Amniotic epithelial cell (primary cell): ENCODE measurements at regions not wholly inside any gene's neighbourhood (a gene's known extent, or its start where the extent isn't known, plus 50 kb on each side); places are given as distances from the start of the nearest gene placed in this dataset.
A peak's percentile ranks its signal among the peaks of the same experiment; 100 is the strongest.
"Not testable (repeated sequence)": the region's sequence is repeated elsewhere in the genome, so short reads cannot be mapped to it uniquely, and the experiment has no call there.

Experiments
- DNase-seq: peaks from one replicate; pipeline ENCODE4 v3.0.0-alpha.2; 2010; ENCODE audit warnings: low read depth

DNA sequence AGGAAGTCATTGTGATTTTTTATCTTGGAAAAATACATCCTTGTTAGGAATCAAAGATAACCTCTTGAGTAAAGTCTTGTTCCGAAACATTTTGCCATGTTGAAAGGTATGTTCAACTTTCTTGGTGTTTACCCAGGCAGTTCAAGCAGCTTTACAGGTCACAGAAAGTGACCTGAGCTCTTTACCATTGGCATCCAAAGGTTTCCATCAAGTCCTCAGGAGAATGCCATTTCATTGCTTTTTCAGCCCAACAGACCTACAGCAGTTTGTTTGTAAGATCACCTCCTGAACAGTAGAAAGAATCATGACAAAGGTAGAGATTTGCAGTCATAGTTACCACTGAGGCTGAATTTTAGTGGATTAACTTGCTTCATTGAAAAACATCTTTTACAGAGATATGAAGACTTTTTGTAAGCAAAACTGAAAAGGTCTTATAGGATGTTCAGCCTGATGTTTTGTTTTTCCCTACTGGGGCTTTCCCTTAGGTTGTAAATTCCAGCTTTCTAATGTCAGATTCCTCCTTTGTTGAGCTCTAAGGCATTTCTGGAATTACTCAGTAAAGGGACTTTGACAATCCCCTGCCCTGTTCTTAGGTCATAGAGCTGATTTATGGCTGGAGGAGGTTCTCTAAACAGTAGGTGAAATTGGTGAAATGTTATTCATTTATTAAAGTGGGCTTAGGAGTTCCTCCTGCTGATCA lies 236.8 kb upstream of the RBMS1 start:
- DNase-seq = no peak

DNA sequence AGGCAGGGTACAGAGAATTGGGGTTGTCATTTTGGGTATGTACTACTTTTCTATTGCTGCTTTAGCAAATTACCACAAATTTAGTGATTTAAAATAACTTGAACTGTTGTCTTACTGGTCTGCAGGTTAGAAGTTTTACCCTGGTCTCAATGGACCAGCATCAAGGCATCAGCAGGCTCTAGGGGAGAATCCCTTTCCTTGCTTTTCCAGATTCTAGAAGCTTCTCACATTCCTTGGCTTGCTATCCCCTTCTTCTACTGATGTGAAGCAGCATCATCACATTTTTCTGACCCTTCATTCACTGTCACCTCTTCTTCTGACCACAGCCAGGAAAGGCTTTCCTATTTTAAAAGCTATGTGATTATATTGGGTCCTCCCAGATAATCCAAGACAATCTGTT lies 237.8 kb upstream of the RBMS1 start:
- DNase-seq = no peak

DNA sequence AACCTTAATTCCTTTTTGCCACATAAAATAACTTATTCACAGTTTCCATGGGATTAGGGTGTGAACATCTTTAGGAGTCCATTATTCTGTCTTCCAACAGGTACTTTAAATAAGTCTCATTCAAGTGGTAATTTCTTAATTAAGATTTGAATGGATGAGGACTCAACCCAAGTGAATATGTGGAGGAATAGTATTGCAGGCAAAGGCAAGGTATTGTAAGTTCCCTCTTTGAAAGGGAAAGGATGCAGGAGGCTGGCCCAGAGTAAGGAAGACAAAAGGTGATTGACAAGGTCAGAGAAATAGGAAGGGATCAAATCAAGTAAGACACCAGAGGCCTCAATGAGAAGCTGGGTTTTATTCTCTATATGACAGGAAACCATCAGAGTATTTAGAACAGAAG lies 238.2 kb upstream of the RBMS1 start:
- no peak for DNase-seq

DNA sequence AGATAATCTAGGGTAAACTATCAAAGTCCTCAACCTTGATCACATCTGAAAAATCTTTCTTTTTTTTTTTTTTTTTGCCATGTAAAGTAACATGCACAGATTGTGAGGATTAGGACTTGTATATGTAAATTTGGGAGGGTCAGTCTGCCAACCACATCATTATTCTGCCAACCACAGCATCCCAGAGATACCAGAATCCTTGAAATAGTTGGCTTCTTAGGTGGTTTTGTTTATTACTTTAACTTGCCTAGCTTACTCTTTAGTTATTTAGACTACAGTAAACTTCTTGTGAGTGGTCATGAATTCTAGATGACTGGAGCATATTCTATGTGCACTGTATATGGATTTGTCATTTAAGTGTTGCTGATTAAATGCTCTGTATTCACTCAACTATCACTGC lies 242.1 kb upstream of the RBMS1 start:
- peak; percentile 31 for DNase-seq

DNA sequence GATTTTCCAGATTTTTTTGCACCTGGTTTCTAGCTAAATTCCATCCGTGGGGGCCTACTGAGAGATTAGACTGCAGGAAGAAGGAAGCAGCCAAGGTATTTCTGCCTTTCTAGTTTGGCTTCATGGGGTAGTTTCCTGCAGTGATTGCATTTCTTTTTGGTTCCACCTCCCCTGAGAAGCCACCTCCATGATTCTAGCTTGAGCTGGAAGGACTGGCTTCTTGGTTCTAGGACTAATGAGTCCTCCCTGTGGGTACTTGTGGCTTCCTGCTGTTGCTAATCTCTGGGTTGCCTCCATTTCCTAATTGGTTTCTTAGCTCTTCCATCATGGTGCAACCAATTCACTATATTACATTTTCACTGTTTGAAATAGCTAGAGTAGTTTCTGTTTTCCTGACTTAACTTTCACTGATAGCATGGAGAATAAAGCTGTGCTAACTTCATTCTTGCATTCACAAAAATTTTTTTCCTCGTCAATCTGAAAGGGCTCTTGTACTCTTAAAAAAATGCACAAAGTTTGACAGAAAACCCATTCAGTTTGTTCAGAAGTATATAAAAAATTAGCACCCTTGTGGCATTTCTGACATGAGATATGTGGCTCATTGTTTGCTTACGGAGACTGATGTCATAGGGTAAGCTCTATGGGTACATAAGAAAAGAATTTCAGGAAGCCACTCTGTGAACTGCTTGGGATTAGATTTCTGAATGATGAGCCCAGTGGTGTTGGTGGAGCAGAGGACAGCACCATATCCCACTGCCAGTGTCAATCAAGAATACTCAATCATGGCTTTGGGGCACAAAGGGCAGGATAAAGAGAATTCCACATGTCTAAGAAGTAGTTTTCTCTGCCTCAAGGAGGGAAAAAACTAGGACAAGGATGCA lies 242.8 kb upstream of the RBMS1 start:
- DNase-seq = peak; percentile 43

DNA sequence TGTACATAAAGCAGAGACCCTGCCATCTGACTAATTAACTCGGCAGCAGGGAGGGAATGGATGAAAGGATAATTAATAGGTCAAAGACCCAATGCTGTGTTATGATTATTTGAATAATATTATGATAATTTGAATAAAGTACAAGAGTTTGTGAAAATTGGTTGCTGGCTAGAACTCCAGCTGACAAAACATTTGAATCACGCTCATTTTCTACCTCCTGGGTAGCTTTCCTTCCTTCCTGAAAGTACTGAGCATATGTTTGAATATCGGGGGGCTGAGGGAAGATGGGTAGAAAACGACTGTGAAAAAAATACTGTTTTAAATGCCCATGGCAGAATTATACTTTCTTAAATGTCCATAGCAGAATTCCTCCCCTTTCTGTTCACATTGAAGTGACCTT lies 243.6 kb upstream of the RBMS1 start:
- no peak for DNase-seq

DNA sequence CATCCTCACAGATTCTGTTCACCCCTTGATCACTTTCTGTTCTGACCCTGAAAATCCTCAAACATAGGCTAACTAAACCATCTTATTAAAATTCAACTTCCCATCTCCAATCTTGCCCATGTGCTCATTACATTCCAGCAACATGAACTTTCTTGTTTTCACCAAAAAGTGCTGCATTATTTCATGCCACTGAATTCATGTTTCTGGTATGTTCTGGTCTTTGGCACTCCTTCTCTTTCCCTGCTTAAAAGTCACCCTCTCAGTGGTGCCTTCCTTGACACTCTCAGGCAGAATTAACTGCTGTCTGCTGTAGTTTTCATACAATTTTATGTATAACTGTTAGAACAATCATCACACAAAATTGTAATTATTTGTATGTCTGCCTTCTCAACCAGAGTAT lies 247.7 kb upstream of the RBMS1 start:
- DNase-seq = no peak

DNA sequence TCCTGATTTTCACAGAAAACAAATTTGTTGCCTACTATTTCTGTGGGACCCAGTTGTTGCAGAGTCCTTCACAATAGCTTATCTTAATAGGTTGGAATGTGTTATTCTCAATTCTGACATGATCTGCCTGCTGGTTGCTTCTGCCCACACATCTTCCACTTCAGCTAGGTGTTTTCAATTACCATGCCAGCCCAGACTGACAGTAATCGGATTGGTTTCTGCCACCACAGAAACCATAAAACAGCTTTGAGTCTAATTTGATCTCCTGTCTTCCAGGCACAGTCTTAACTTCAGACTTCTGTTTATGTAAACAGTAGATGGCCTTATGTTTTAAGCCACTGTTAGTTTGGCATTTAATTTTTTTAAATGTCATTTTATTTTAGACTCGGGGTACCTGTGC lies 248.2 kb upstream of the RBMS1 start:
- no peak for DNase-seq

DNA sequence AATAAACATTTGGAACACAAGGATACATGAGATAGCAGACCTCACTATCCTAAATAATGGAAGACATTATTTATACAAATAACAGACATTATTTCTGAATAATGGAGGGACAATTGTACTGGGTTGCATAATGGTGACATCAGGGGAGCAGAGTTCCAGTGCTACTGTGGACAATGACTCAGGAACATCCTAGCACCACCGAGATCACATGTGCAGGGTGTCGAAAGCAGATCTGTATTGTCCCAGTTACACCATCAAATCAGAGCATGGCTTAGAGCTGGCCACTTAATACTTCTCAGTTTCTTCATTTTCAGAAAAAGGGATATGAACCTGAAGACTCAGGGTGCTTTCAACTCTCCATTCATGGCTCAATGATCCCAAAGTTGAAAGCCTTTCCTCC lies 249.1 kb upstream of the RBMS1 start:
- DNase-seq = peak; percentile 56

DNA sequence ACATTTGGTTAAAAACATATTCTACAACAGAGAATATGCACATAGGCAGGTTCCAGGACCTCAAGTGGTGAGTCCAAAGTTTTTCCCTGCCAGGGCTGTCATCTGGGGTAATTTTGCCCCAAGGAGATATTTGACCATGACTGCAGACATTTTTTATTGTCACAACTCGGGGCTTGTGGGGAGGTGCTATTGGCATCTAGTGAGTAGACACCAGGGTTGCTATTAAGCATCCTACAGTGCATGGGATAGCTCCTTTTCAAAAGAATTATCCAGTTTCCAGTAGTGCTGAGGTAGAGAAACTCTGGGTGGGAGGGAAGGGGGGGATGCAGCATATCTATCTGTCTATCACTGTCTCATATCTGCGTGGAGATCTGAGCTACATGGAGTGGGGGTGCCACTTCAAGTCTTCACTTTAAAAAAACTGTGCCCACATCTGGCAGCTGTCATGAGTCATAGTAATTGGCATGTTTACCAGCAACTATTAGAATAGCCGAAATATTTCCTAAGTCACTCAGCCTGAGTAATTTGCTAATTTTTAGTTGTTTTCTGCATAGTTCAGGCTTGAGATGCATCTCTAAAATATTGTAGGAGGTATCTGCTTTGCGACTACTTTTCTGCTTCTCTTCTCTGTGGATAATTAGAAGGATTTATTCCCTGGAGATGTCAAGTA lies 254.0 kb upstream of the RBMS1 start:
- peak; percentile 75 for DNase-seq

DNA sequence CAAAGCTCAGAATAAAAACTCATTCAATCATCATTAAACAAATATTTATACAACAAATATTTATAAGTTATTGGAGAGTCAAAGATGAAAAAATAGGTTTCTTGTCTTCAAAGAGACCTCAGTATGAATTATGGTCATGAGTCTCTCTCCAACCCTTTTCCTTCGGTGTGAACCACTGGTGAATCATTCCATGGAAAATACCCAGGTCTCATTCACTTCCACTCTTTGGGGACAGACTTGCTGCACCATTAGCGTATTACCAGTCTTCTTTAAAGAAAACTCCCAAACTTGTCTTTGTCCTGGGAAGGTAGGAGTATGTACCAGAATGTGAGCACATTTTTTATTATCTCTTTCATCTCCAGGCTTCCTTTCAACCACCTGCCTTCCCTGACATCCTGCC lies 257.4 kb upstream of the RBMS1 start:
- peak; percentile 23 for DNase-seq

DNA sequence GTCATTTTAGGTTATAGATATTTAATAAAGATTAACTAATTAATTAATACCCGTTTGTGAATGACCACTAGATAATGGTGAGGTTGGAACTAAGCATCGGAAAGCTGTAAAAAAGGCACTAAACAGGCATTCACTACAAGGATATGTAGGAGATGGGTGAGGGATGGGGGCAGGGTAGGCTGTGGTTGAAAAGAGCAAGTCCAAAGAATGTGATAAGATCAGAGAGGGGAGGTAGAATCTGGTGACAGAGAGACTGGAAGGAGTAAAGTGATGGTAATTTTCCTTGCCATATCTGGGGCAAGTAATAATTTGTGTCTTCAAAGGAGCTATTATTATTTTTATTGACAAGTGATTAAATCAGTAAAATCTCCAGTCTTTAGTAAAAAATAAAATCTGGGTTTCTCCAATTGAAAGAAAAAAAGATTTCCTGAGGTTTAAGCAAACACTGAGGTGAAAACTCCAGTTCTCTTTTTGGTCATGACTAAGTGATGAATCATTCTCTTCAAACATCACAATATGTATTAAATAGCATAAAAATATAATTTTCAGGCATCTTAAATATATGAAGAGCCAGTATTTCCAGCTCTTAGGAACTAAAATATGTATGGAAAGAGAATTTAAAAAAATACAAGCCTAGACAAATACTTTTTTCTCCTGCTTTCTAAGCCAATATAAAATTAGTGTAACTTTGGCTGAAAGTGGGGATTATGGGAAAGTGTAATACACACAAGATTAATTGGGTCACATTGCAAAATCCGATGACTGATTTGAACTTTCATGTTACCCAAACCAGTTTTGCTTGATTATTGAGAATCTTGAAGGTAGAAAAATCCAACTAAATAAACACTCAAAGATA lies 259.1 kb upstream of the RBMS1 start:
- DNase-seq = peak; percentile 40

DNA sequence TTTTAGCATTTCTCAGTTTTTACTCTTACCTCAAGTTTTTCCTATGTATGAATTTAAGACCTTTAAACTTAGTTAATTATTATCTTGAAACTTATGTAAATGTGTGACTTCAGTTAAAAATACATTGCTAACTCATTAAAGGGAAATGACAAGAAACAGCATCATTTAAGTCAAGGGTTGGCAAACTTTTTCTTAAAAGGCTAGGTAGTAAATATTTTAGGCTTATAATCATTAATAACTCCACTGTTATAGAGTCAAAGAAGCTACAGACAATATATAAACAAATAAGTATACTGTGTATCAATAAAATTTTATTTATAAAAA lies 259.7 kb upstream of the RBMS1 start:
- no peak for DNase-seq

DNA sequence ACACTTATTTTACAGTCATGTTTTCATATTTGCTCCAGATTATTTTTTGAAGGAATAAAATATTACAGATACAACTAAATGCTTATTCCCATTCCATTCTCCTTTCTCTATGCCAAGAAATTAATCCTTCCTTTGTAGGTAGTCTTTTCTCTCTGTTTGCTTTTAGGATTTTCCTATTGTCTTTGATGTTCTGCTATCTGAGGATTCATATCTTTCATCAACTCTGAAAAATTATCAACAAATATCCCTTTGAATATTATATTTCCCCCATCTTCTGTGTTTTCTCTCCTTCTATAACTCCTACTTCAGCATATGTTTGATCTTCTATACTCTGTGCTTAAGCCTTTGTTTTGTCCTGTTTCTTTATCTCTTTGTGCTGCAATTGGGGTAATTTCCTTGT lies 260.4 kb upstream of the RBMS1 start:
- no peak for DNase-seq

DNA sequence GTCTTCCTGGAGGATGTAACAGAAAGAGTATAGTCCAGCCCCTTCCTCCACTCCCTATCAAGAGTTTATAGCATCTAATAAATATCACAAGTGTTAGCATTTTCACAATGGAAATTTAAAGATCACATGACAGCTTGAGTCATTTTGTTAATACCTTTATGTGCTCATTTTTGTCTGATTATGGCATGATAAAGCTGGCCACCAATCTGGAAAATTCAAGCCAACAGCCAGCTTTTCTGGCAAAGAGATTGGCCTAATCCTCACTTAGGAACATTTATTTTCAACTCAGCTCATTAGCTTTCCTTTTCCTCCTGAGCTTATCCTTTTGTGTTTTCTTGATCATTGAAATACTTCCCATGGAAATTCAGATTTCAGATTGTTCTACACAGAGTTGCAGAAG lies 262.9 kb upstream of the RBMS1 start:
- DNase-seq = no peak

DNA sequence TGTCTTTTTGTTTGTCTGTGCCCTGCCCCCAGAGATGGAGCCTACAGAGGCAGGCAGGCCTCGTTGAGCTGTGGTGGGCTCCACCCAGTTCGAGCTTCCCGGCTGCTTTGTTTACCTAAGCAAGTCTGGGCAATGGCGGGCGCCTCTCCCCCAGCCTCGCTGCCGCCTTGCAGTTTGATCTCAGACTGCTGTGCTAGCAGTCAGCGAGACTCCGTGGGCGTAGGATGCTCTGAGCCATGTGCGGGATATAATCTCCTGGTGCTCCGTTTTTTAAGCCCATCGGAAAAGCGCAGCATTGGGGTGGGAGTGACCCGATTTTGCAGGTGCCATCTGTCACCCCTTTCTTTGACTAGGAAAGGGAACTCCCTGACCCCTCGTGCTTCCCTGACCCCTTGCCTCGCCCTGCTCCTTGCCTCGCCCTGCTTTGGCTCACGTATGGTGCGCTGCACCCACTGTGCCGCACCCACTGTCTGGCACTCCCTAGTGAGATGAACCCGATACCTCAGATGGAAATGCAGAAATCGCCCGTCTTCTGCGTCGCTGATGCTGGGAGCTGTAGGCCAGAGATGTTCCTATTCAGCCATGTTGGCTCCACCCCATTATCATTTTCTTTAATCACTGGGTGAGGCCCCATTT lies 269.0 kb upstream of the RBMS1 start:
- DNase-seq = not testable (repeated sequence)

DNA sequence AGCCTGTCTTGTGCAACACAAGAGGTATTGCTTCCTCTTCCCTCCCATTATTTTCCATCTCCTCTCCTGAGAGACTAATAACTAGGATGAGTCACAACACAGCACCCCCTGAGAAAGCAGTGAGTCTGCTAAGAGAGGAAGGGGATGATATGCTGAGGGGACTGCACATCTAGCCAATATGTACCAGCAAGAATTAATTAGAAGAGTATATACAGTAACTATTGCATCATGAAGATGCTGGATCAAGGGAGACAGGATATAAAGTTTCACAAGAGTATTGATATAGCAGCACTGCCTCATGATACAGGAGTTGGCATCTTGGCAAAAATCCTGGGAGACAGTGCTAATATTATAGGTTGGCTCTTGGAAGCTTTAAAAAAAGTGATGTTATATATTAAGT lies 289.9 kb upstream of the RBMS1 start:
- peak; percentile 1 for DNase-seq

DNA sequence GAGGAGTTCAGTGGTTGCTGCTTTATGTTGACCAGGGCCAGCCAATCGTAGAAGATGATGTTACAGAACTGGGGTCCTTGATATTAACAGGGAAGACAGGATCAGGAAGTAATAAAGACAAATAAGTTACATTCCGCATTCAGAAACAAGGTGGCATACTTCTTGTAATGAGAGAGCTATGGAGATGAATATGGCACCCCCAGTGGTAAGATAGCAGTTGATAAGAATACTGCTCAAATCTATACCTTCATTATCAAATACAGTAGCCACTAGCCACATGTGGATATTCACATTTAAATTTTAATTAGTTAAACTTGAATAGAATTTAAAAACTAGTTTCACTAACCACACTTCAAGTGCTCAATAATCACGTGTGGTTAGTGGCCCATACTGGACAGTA lies 290.4 kb upstream of the RBMS1 start:
- DNase-seq = no peak

DNA sequence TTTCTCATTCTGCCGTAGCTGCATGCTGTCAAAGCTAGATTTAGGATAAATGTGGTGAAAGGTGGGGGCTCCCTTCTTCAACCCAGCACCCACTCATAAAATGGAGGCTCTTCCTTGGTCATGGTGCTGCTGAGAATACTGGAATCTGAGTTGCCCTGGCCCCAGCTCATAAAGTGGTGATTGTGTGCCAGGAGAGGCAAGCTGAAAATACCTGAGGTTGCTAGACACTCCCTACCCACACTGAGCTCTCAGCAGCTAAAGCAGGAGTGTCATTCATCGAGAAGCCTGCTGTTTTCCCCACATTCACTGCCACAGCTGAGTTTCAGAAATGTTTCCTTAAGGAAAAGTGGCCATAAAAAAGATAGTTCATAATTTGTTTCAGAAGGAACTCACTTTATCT lies 297.1 kb upstream of the RBMS1 start:
- DNase-seq = no peak

DNA sequence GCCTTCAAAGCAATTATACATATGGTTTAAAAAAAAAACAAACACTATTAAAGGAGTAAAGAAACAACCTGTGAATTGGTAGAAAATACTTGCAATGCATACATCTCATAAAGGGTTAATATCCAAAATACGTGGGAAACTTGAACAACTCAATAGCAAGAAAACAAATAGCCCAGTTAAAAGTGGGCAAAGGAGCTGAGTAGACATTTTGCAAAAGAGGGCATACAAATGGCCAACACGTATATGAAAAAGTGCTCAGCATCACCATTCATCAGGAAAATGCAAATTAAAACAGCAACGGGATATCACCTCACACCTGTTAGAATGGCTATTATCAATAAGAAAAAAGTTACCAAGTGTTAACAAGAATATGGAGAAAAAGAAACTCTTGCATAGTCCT lies 298.3 kb upstream of the RBMS1 start:
- DNase-seq = no peak

DNA sequence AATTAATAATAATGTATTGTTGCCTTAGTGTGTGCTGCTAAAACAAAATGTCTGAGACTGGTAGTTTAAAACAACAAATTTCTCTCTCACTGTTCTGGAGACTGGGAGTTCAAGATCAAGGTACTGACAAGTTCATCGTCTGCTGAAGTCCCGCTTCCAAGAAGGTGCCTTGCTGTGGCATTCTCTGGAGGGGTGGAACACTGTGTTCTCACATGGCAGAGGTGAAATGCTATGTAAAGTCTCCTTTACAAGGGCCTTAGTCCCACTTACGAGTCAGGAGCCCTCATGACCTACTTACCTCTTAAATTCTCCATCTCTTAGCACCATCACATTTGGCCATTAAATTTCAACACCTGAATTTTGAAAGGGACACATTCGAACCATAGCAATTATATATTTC lies 299.2 kb upstream of the RBMS1 start:
- DNase-seq = no peak

DNA sequence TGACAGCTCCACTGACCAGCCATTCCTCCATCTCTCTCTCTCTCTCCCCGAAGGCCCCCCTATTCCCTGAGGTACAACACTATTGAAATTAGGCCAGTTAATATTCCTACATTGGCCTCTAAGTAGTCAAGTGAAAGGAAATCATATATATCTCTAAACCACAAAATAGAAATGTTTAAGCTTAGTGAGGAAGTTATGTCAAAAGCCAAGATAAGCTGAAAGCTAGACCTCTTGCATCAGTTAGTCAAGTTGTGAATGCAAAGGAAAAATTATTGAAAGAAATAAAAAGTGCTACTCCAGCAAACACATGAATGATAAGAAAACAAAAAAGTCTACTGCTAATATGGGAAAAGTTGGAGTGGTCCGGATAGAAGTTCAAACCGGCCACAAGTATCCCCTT lies 301.3 kb upstream of the RBMS1 start:
- DNase-seq = peak; percentile 60
